A549 (cell line): ENCODE measurements at regions not wholly inside any gene's neighbourhood (a gene's known extent, or its start where the extent isn't known, plus 50 kb on each side); places are given as distances from the start of the nearest gene placed in this dataset.

Experiments
- ATAC-seq, 2 experiments: fragments of 200-7000 bp in 1 of 2; fragments of >200 bp in 1 of 2; cut with Nextera tagmentation in 1 of 2; cut with Tn5 transposase in 1 of 2; 3 replicates each; pipeline versions ENCODE4 v1.8.0 to v1.9.1; 2018 to 2020; ENCODE audit warnings: mild to moderate bottlenecking in 1 of 2, moderate library complexity in 1 of 2
- CTCF ChIA-PET: fragments of 300-600 bp; sonication (Branson Sonifier 250); formaldehyde crosslinking; extraction: SDS; loops from one replicate; lab custom pipeline; 2021; ENCODE audit warnings: antibody characterized with exemption, inconsistent platforms; lab: Yijun Ruan, JAX
- POLR2A ChIA-PET: fragments of 350-600 bp; formaldehyde crosslinking; extraction: SDS; loops from one replicate; lab custom pipeline; 2021; ENCODE audit warnings: antibody characterized with exemption, inconsistent platforms; lab: Yijun Ruan, JAX
- DNase-seq, 2 experiments: peaks; one replicate each; pipeline versions ENCODE4 v3.0.0 to v3.0.0-alpha.2; 2011 to 2016; ENCODE audit warnings: low read depth in 1 of 2, low spot score in 1 of 2
- FAIRE-seq: peaks from 2 replicates; lab custom pipeline; 2011; peaks lifted over from hg19 to GRCh38; lab: Jason Lieb, UNC
- H3K27ac ChIP-seq, 2 experiments: fragments of >200 bp; sonication (Bioruptor Twin); formaldehyde crosslinking; 3 replicates each; pipeline ENCODE4 v1.5.1; 2016 to 2017
- H3K4me1 ChIP-seq: fragments of >200 bp; sonication (Bioruptor Twin); formaldehyde crosslinking; 3 replicates; pipeline ENCODE4 v1.6.1; 2016
- H3K4me2 ChIP-seq: fragments of >200 bp; sonication (Bioruptor Twin); formaldehyde crosslinking; 3 replicates; pipeline ENCODE4 v1.6.1; 2016
- H3K4me3 ChIP-seq: fragments of >200 bp; sonication (Bioruptor Twin); formaldehyde crosslinking; 3 replicates; pipeline ENCODE4 v1.5.1; 2016
- H3K9me3 ChIP-seq: fragments of >200 bp; sonication (Bioruptor Twin); formaldehyde crosslinking; 3 replicates; pipeline ENCODE4 v1.6.1; 2016
- BCL3 ChIP-seq: fragments of >200 bp; sonication (Bioruptor Twin); formaldehyde crosslinking; IDR thresholded peaks from 3 replicates; pipeline ENCODE4 v1.6.1; 2016
- CBX2 ChIP-seq: fragments of 200-600 bp; sonication (generic); IDR thresholded peaks from 2 replicates; pipeline ENCODE4 v1.6.1; 2016; ENCODE audit warnings: low read depth, mild to moderate bottlenecking, borderline replicate concordance
- CHD4 ChIP-seq: fragments of 200-600 bp; sonication (generic); IDR thresholded peaks from 2 replicates; pipeline ENCODE4 v1.6.1; 2016; ENCODE audit warnings: antibody characterized with exemption, mild to moderate bottlenecking, borderline replicate concordance
- EP300 ChIP-seq, 2 experiments: fragments of >200 bp; sonication (Bioruptor Twin); formaldehyde crosslinking; IDR thresholded peaks; 2 replicates in 1 of 2; 3 replicates in 1 of 2; pipeline ENCODE4 v1.6.1; 2016 to 2017
- FOSL2 ChIP-seq, 2 experiments: fragments of 450-650 bp in 1 of 2; fragments of >200 bp in 1 of 2; sonication (Bioruptor Twin) in 1 of 2; formaldehyde crosslinking; IDR thresholded peaks; 2 replicates each; pipeline versions ENCODE4 v1.5.0 to v1.6.1; 2016 to 2020; ENCODE audit warnings: mild to moderate bottlenecking in 1 of 2, moderate library complexity in 1 of 2
- FOXS1 ChIP-seq: fragments of 250-450 bp; sonication (Bioruptor Pico); IDR thresholded peaks from 2 replicates; pipeline ENCODE4 v1.5.0; 2020; ENCODE audit warnings: mild to moderate bottlenecking, moderate library complexity
- GATA3 ChIP-seq: IDR thresholded peaks from 2 replicates; pipeline ENCODE4 v1.6.1; 2012; ENCODE audit warnings: borderline replicate concordance
- HOXA7 ChIP-seq: fragments of 250-450 bp; sonication (Bioruptor Pico); IDR thresholded peaks from 2 replicates; pipeline ENCODE4 v1.5.0; 2020; ENCODE audit warnings: mild to moderate bottlenecking, moderate library complexity
- HOXB13 ChIP-seq: fragments of 250-450 bp; sonication (Bioruptor Pico); IDR thresholded peaks from 2 replicates; pipeline ENCODE4 v1.5.0; 2020; ENCODE audit warnings: low read depth, mild to moderate bottlenecking, moderate library complexity
- HOXB5 ChIP-seq: fragments of 250-450 bp; sonication (Bioruptor Pico); IDR thresholded peaks from 2 replicates; pipeline ENCODE4 v1.5.0; 2020; ENCODE audit warnings: mild to moderate bottlenecking, moderate library complexity
- JUNB ChIP-seq: fragments of >200 bp; sonication (Bioruptor Twin); formaldehyde crosslinking; IDR thresholded peaks from 2 replicates; pipeline ENCODE4 v1.6.1; 2016
- KDM1A ChIP-seq: fragments of 200-600 bp; sonication (generic); IDR thresholded peaks from 2 replicates; pipeline ENCODE4 v1.6.1; 2016; ENCODE audit warnings: low read depth, mild to moderate bottlenecking
- KDM5A ChIP-seq: fragments of 200-600 bp; sonication (generic); IDR thresholded peaks from 2 replicates; pipeline ENCODE4 v1.6.1; 2016; ENCODE audit warnings: antibody characterized with exemption, mild to moderate bottlenecking
- MYC ChIP-seq: IDR thresholded peaks from 2 replicates; pipeline ENCODE4 v1.6.1; 2012; ENCODE audit warnings: mild to moderate bottlenecking, inconsistent platforms, low read length, improper control_type of control experiment, borderline replicate concordance
- NFE2L2 ChIP-seq: fragments of 150-350 bp; conservative IDR thresholded peaks from 2 replicates; pipeline ENCODE4 v1.6.1; 2014; ENCODE audit warnings: low read length
- NR3C1 ChIP-seq: fragments of >200 bp; sonication (Bioruptor Twin); formaldehyde crosslinking; IDR thresholded peaks from 3 replicates; pipeline ENCODE4 v1.6.1; 2017
- PHF8 ChIP-seq: fragments of 200-600 bp; sonication (generic); IDR thresholded peaks from 2 replicates; pipeline ENCODE4 v1.6.1; 2016; ENCODE audit warnings: low read depth, mild to moderate bottlenecking, antibody characterized with exemption, moderate library complexity, borderline replicate concordance
- POLR2A ChIP-seq: IDR thresholded peaks from 2 replicates; pipeline ENCODE4 v1.6.1; 2012; ENCODE audit warnings: mild to moderate bottlenecking, low read length
- POLR2AphosphoS2 ChIP-seq: conservative IDR thresholded peaks from 2 replicates; pipeline ENCODE4 v1.6.1; 2012; ENCODE audit warnings: low read length, improper control_type of control experiment, inconsistent platforms
- RARB ChIP-seq: fragments of 250-450 bp; sonication (Bioruptor Pico); IDR thresholded peaks from 2 replicates; pipeline ENCODE4 v1.8.0; 2021; ENCODE audit warnings: mild to moderate bottlenecking, moderate library complexity
- RCOR1 ChIP-seq: fragments of 150-350 bp; IDR thresholded peaks from 2 replicates; pipeline ENCODE4 v1.6.1; 2014; ENCODE audit warnings: antibody characterized with exemption, low read length, low read depth
- RNF2 ChIP-seq: fragments of 200-600 bp; sonication (generic); IDR thresholded peaks from 2 replicates; pipeline ENCODE4 v1.6.1; 2016; ENCODE audit warnings: low read depth, mild to moderate bottlenecking, antibody characterized with exemption, moderate library complexity, borderline replicate concordance
- TFCP2L1 ChIP-seq: fragments of 250-450 bp; sonication (Bioruptor Pico); IDR thresholded peaks from 2 replicates; pipeline ENCODE4 v1.5.0; 2021; ENCODE audit warnings: mild to moderate bottlenecking
- USF2 ChIP-seq: fragments of 450-650 bp; IDR thresholded peaks from 2 replicates; pipeline ENCODE4 v1.6.1; 2014; ENCODE audit warnings: antibody characterized with exemption
- ZFP36 ChIP-seq: fragments of 450-650 bp; IDR thresholded peaks from 2 replicates; pipeline ENCODE4 v1.6.1; 2014; ENCODE audit warnings: borderline replicate concordance; ENCODE audit not compliant: partially characterized antibody
- ZNF302 ChIP-seq: fragments of 250-450 bp; sonication (Bioruptor Pico); IDR thresholded peaks from 2 replicates; pipeline ENCODE4 v1.9.0; 2021; ENCODE audit warnings: inconsistent platforms, mild to moderate bottlenecking, moderate library complexity
- WGBS: methylation state at CpG from one replicate; pipeline ENCODE4 v1.1.6; 2017; ENCODE audit errors: missing lambda C conversion rate; 5-methylcytosine and 5-hydroxymethylcytosine counted together
- TF ChIP-seq, protein P1 (sequence below): IDR thresholded peaks from 2 replicates; pipeline ENCODE4 v1.6.1; 2012
- TF ChIP-seq, protein P2 (sequence below): fragments of 150-350 bp; IDR thresholded peaks from 2 replicates; pipeline ENCODE4 v1.6.1; 2014; ENCODE audit warnings: low read depth, mild to moderate bottlenecking, low read length

- Histone ChIP-seq H3K4me3 (no peak overlapping the region), H3K27ac (no peak overlapping the region), H3K9me3 (no peaks in the 10 kb centered on the region), H3K4me2 (no peak overlapping the region)
- DNase-seq (no peak), ATAC-seq (no peak), FAIRE-seq (no peak)
- ChIA-PET CTCF (no interaction called here), POLR2A (no interaction called here)
- TF ChIP-seq FOXS1 (CRISPR knock-in tag) = no peak
- no peak for TF ChIP-seq POLR2AphosphoS2
- TF ChIP-seq EP300 (IDR thresholded peaks at IDR 0.05) = no peak
- TF ChIP-seq HOXB5 (CRISPR knock-in tag) = no peak
- TF ChIP-seq ZNF302 (CRISPR knock-in tag) = no peak
- TF ChIP-seq JUNB = no peak
- TF ChIP-seq CHD4 = no peak
- no peak for TF ChIP-seq TFCP2L1
- TF ChIP-seq KDM1A = no peak
- TF ChIP-seq CBX2 = no peak
- no peak for TF ChIP-seq GATA3
- TF ChIP-seq RNF2 = no peak
- no peak for TF ChIP-seq FOSL2 (IDR thresholded peaks at IDR 0.05)
- TF ChIP-seq FOSL2 (CRISPR knock-in tag; IDR thresholded peaks at IDR 0.05) = no peak
- no peak for TF ChIP-seq NFE2L2
- TF ChIP-seq, all 56 proteins: peak for 0
- H3K4me1 ChIP-seq = no peaks in the 10 kb centered on the region
- 0% methylated on average over 2 of the region's 2 CpGs for WGBS
These were observed 694.8 kb upstream of the MIS18BP1 start for GRCh38 chr14:45947830-45948229.

GRCh38 chr14:45946251-45946650, 693.2 kb upstream of the MIS18BP1 start:
- CTCF ChIA-PET = no interaction called here
- no peaks in the 10 kb centered on the region for H3K4me1 ChIP-seq
- POLR2A ChIA-PET = no interaction called here
- no peak for DNase-seq
- under 1% methylated on average over 3 of the region's 3 CpGs for WGBS
- TF ChIP-seq GATA3 (no peak), PHF8 (no peak), FOSL2 (IDR thresholded peaks at IDR 0.05) (no peak), FOSL2 (CRISPR knock-in tag; IDR thresholded peaks at IDR 0.05) (no peak)
- TF ChIP-seq, protein P1, sequence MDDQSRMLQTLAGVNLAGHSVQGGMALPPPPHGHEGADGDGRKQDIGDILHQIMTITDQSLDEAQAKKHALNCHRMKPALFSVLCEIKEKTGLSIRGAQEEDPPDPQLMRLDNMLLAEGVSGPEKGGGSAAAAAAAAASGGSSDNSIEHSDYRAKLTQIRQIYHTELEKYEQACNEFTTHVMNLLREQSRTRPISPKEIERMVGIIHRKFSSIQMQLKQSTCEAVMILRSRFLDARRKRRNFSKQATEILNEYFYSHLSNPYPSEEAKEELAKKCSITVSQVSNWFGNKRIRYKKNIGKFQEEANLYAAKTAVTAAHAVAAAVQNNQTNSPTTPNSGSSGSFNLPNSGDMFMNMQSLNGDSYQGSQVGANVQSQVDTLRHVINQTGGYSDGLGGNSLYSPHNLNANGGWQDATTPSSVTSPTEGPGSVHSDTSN = no peak
- ATAC-seq = no peak
- no peak for FAIRE-seq
- no peak overlapping the region for H3K4me2 ChIP-seq
- H3K4me3 ChIP-seq = no peak overlapping the region
- no peak overlapping the region for H3K27ac ChIP-seq
- H3K9me3 ChIP-seq = no peaks in the 10 kb centered on the region

DNA sequence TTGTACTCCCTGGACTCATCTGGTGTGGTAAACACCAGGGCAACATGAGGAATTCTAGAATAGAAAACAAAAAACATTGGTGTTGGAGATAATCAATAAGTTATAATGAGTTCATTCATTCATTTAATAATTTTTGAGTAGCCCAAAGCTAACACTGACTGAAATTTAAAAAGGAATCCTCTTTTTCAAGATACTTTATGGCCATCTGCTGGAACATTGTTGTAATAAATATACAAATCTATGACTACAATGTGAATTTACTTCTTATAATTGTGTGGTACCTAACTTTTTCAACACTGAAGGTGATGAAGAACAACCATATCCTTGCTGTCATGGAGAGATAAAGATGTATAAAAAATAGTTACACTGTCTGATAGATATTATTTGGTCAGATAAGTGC, 687.3 kb upstream of the MIS18BP1 start:
- DNase-seq = no peak
- H3K4me3 ChIP-seq = no peak overlapping the region
- no peak for FAIRE-seq
- POLR2A ChIA-PET = no interaction called here
- no peaks in the 10 kb centered on the region for H3K9me3 ChIP-seq
- H3K27ac ChIP-seq = no peak overlapping the region
- no peak for TF ChIP-seq KDM5A
- no peak for TF ChIP-seq RCOR1
- TF ChIP-seq KDM1A = no peak
- TF ChIP-seq RARB (CRISPR knock-in tag) = no peak
- TF ChIP-seq HOXA7 (CRISPR knock-in tag) = no peak
- TF ChIP-seq MYC = no peak
- TF ChIP-seq NR3C1 = no peak
- TF ChIP-seq FOXS1 (CRISPR knock-in tag) = no peak
- H3K4me1 ChIP-seq = no peaks in the 10 kb centered on the region
- no peak overlapping the region for H3K4me2 ChIP-seq
- no peak for ATAC-seq
- CTCF ChIA-PET = no interaction called here

GRCh38 chr14:45939572-45939971, 686.6 kb upstream of the MIS18BP1 start:
- DNase-seq (no peak), ATAC-seq (no peak), FAIRE-seq (no peak)
- POLR2A ChIA-PET = no interaction called here
- no peaks in the 10 kb centered on the region for H3K9me3 ChIP-seq
- no peak overlapping the region for H3K4me2 ChIP-seq
- no peak overlapping the region for H3K4me3 ChIP-seq
- no peak overlapping the region for H3K27ac ChIP-seq
- no peaks in the 10 kb centered on the region for H3K4me1 ChIP-seq
- CTCF ChIA-PET = no interaction called here
- TF ChIP-seq HOXA7 (CRISPR knock-in tag) (no peak), USF2 (no peak), HOXB13 (no peak), PHF8 (no peak), ZFP36 (no peak), TFCP2L1 (no peak), POLR2A (no peak), NFE2L2 (no peak), BCL3 (no peak)
- TF ChIP-seq, protein P1 = no peak
- TF ChIP-seq, protein P2, sequence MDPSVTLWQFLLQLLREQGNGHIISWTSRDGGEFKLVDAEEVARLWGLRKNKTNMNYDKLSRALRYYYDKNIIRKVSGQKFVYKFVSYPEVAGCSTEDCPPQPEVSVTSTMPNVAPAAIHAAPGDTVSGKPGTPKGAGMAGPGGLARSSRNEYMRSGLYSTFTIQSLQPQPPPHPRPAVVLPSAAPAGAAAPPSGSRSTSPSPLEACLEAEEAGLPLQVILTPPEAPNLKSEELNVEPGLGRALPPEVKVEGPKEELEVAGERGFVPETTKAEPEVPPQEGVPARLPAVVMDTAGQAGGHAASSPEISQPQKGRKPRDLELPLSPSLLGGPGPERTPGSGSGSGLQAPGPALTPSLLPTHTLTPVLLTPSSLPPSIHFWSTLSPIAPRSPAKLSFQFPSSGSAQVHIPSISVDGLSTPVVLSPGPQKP = no peak
